ENCODE measurements at regions not wholly inside any gene's neighbourhood (a gene's known extent, or its start where the extent isn't known, plus 50 kb on each side); places are given as distances from the start of the nearest gene placed in this dataset.
"Not testable (repeated sequence)": the region's sequence is repeated elsewhere in the genome, so short reads cannot be mapped to it uniquely, and the experiment has no call there.

DNA sequence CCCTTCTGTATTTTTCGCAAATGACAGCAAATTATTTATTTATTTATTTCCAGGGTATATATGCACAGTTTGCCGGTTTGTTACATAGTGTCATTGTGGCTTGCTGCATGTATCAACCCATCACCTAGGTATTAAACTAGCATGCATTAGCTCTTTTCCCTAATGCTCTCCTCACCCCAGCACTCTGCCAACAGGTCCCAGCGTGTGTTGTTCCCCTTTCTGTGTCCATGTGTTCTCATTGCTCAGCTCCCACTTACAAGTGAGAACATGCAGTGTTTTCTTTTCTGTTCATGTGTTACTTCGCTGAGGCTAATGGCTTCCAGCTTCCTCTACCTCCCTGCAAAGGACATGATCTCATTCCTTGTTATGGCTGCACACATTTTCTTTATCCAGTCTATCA, 592.3 kb downstream of the TRIB2 start:
- H3K4me3 ChIP-seq (ENCODE audit: low read depth, low read length), result no peak overlapping the region
- TF ChIP-seq, protein P1, sequence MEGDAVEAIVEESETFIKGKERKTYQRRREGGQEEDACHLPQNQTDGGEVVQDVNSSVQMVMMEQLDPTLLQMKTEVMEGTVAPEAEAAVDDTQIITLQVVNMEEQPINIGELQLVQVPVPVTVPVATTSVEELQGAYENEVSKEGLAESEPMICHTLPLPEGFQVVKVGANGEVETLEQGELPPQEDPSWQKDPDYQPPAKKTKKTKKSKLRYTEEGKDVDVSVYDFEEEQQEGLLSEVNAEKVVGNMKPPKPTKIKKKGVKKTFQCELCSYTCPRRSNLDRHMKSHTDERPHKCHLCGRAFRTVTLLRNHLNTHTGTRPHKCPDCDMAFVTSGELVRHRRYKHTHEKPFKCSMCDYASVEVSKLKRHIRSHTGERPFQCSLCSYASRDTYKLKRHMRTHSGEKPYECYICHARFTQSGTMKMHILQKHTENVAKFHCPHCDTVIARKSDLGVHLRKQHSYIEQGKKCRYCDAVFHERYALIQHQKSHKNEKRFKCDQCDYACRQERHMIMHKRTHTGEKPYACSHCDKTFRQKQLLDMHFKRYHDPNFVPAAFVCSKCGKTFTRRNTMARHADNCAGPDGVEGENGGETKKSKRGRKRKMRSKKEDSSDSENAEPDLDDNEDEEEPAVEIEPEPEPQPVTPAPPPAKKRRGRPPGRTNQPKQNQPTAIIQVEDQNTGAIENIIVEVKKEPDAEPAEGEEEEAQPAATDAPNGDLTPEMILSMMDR (IDR thresholded peaks at IDR 0.05; ENCODE audit: low read depth, low read length), result no peak

DNA sequence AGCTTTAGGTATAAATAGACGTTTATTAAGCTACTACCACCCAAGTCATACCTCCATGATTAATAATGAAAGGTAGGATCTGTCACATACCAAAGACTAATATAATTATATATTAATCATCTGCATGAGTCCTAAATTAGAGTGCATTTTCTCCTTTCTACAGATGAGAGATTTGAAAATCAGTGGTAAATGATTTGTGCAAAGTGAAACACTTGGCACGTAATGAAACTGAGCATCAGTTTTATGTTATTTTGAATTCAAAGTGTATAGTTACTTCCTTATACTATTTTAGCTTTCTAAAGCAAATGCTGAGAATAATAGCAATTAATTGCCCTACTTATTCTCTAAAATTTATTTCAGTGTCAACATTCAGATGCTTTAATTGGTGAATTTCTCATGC, 615.3 kb downstream of the TRIB2 start:
- TF ChIP-seq, protein P1 (IDR thresholded peaks at IDR 0.05; ENCODE audit: low read depth, low read length), result no peak
- no peak overlapping the region for H3K4me3 ChIP-seq (ENCODE audit: low read depth, low read length)

DNA sequence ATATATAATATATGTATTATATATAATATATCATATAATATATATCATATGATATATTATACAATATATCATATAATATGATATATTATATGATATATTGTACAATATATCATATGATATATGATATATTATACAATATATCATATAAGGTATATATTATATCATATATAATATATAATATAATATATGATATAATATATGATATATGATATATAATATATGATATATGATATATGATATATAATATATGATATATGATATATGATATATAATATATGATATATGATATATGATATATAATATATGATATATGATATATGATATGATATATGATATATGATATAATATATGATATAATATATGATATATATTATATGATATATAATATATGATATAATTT, 617.3 kb downstream of the TRIB2 start:
- H3K4me3 ChIP-seq (ENCODE audit: low read depth, low read length), result not testable (repeated sequence)

DNA sequence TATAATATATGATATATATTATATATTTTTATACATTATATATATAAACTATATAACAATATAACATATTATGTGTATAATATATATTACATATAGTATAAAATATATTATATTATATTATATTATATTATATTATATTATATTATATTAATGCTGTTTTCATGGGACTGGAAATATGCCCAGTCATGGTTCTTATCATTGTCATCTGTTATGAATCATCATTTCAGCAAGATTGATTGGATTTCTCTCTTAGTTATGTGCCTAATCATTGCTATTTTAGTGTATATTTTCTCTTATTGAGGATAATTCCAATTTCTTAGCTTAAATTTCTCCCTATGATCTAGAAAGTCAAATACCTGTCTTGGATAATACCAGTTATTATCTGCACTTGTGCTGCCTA, 617.8 kb downstream of the TRIB2 start:
- H3K4me3 ChIP-seq (ENCODE audit: low read depth, low read length), result no peak overlapping the region
- TF ChIP-seq, protein P1 (IDR thresholded peaks at IDR 0.05; ENCODE audit: low read depth, low read length), result no peak

DNA sequence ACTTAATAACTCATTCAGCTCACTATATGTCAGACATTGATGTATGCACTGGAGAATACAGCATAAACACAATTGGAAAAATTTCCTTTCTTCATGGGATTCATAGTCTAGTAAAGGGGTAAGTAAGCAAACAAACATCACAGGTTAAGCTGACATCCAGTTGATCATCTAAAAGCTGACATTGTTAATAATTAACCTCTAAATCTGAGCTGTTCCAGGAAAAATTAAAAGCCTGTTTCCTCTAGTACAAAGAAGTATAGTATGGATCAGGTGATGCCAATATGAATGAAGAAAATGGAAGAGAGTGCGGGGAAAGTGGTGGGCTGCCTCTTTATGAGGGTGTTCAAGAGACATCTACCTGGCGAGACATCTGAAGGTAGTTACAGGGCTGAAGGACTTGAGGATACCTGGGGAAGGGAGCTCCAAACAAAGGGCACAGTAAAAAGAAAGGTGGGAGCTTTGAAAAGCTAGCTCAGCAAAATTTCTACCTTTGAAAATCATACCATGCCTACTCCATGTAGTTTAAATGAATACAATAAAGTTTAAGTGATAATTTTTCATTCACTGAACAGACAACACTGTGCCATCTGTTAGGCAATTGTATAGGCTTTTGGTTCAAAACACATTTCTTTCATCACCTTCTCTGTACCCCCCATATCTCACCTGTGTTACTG, 619.3 kb downstream of the TRIB2 start:
- no peak overlapping the region for H3K4me3 ChIP-seq (ENCODE audit: low read depth, low read length)
- TF ChIP-seq, protein P1 (IDR thresholded peaks at IDR 0.05; ENCODE audit: low read depth, low read length), result no peak

DNA sequence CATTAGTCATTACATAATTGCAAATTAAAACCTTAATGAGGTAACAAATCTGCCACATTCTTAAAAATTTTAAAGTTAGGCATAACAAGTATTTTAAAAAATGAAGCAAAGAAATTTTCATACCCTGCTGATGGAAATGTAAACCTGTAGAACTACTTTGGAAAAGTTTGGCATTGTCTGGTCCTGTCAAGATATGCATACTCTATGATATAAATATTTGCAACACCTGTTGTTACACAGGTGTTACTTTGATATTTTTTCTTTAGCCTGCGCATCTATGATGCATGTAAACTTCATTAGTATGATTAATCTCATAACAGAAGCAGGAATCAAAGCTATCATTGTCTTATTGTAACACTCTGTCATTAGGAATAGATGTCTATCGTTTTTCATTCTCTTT, 634.3 kb downstream of the TRIB2 start:
- TF ChIP-seq, protein P1 (IDR thresholded peaks at IDR 0.05; ENCODE audit: low read depth, low read length), result no peak
- H3K4me3 ChIP-seq (ENCODE audit: low read depth, low read length), result no peak overlapping the region

DNA sequence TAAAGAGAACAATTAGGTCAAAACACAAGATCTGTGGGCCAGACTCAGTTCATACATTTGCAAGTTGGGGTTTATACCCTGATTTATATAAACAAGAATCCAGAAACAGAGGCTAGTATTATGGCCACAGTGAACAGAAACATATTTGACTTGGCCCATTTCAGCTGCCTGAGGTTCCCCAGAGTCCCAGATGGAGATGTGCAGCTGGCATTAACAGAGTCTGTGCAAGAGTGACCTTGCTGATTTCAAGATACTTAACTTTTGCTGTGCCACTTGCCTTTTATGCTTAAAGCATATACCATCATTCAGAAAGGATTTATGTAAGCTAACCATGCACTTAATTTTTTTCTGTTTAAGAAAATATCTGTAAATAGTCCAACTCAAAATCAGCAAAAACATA, 636.3 kb downstream of the TRIB2 start:
- TF ChIP-seq, protein P1 (IDR thresholded peaks at IDR 0.05; ENCODE audit: low read depth, low read length), result no peak

DNA sequence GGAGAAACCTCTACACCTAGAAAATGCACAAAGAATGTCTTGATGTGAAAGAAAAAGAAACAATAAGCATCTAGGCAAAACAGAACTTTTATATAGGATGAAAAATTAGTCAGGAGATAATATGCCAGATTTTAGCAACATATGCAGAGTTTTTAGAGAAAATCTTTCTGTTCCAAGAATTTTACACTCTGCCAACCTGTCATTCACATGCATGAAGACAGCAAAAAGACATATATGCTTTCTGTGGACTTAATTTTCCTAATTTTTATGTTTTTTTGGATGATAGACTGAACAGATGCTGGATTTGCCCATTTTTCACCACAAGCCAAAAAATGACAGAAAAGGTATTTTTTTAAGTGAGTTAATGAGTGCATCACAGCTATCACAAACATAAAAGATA, 637.3 kb downstream of the TRIB2 start:
- TF ChIP-seq, protein P1 (IDR thresholded peaks at IDR 0.05; ENCODE audit: low read depth, low read length), result no peak
- no peak overlapping the region for H3K4me3 ChIP-seq (ENCODE audit: low read depth, low read length)

More for the DNA sequence above, 636.3 kb downstream of the TRIB2 start:
- no peak overlapping the region for H3K4me3 ChIP-seq (ENCODE audit: low read depth, low read length)

DNA sequence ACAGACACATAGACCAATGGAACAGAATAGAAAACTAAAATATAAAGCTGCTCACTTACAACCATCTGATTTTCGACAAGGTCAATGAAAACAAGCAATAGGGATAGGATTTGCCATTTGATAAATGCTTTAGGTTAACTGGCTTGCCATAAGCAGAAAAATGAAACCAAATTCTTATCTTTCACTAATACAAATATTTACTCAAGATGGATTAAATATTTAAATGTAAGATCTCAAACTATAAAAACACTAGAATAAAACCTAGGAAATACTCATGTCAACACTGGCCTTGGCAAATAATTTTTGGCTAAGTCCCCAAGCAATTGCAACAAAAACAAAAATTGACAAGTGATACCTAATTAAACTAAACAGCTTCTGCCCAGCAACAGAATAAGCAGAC, 665.2 kb downstream of the TRIB2 start:
- H3K4me3 ChIP-seq (ENCODE audit: low read depth, low read length), result not testable (repeated sequence)

DNA sequence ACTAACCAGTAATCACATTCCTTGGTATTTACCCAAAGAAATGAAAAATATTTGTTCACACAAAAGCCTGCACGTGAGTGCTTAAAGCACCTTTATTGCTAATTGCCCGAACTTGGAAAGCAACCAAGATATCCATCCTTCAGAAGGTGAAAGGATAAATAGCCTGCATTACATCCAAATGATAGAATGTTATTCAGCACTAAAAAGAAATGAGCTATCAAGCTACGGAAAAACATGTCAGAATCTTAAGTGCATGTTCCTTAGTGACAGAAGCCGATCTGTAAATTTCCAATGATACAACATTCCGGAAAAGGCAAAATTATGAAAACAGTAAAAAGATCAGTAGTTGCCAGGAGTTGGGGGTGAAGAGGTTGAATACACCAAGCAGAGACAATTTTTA, 672.4 kb downstream of the TRIB2 start:
- not testable (repeated sequence) for H3K4me3 ChIP-seq (ENCODE audit: low read depth, low read length)
